ENCODE measurements at regions not wholly inside any gene's neighbourhood (a gene's known extent, or its start where the extent isn't known, plus 50 kb on each side); places are given as distances from the start of the nearest gene placed in this dataset.

DNA sequence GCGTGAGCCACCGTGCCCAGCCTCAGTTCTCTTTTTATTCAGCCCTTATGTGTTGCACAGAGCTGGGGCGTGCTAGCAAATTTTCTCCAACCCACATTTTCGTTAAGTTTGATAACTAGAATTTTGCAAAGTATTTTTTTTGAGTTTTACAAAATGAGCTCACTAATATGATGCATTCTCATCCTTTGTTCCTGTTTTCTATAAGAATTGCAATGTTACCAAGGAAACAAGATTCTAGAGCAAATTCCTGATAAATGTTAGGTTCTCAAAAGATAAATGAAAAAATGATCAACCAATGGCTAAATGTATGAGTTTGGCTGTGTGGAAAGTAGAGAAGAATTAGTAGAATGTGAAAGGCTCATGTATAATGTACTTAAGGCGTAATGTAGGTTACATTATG, 529.8 kb downstream of the MAFB start (continued):
- TF ChIP-seq GTF2F1 (IDR thresholded peaks at IDR 0.05; ENCODE audit: borderline replicate concordance, low read depth, low read length): no peak
- no peak for TF ChIP-seq JUN (IDR thresholded peaks at IDR 0.05; ENCODE audit: low read depth, low read length)
- TF ChIP-seq POU5F1 (IDR thresholded peaks at IDR 0.05; ENCODE audit: low read depth, low read length): no peak
- no peak for TF ChIP-seq EGR1 (IDR thresholded peaks at IDR 0.05; ENCODE audit: borderline replicate concordance, low read depth, low read length)
- TF ChIP-seq HDAC6 (IDR thresholded peaks at IDR 0.05; ENCODE audit: low read depth, low read length): no peak
